ENCODE measurements at regions not wholly inside any gene's neighbourhood (a gene's known extent, or its start where the extent isn't known, plus 50 kb on each side); places are given as distances from the start of the nearest gene placed in this dataset.

DNA sequence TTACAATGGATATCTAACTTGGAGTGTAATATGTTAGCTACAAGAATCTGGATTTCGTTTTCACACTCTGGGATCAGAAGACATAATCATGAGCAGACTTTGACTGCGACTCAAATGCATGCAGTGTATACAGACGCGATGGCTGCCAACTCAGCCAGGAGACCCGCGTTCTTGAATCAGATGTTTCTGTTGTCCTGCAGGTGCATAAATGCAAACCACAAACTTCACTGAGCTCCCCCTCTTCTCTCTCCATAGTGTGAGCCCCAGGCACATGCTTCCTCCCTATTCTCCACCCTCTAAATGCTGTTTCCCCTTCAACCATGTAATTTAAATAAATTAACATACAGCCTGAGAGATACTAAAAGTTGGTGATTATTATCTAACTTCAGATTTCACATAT is 347.9 kb downstream of the DCHS2 start:
- no peak for DNase-seq (ENCODE audit: low read depth, low spot score)
- H3K9me3 Mint-ChIP-seq, result no peaks in the 10 kb centered on the region

DNA sequence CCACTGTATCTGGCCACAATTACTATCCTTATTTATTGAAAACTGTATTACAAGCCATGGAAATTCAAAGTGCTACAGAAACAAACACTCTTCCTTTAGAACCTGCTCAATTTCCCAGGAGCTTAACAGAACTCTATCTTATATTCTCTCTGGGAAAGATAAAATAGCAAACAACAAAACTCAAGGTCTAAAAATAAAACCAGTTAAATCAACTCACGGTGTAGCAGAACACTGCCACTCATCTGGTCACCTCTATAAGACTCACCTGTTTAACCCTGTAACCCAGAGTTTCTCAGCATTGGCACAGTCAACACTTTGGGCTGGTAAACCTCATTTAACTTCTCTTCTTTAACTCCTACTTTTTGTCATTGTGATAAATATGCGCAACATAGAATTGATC is 348.9 kb downstream of the DCHS2 start:
- DNase-seq (ENCODE audit: low read depth, low spot score), result no peak
- no peaks in the 10 kb centered on the region for H3K27me3 Mint-ChIP-seq (ENCODE audit: low read depth)
- TF ChIP-seq, protein P1, sequence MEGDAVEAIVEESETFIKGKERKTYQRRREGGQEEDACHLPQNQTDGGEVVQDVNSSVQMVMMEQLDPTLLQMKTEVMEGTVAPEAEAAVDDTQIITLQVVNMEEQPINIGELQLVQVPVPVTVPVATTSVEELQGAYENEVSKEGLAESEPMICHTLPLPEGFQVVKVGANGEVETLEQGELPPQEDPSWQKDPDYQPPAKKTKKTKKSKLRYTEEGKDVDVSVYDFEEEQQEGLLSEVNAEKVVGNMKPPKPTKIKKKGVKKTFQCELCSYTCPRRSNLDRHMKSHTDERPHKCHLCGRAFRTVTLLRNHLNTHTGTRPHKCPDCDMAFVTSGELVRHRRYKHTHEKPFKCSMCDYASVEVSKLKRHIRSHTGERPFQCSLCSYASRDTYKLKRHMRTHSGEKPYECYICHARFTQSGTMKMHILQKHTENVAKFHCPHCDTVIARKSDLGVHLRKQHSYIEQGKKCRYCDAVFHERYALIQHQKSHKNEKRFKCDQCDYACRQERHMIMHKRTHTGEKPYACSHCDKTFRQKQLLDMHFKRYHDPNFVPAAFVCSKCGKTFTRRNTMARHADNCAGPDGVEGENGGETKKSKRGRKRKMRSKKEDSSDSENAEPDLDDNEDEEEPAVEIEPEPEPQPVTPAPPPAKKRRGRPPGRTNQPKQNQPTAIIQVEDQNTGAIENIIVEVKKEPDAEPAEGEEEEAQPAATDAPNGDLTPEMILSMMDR (conservative IDR thresholded peaks at IDR 0.05), result no peak
- H3K9me3 Mint-ChIP-seq, result no peaks in the 10 kb centered on the region
- no peaks in the 10 kb centered on the region for H3K4me1 Mint-ChIP-seq
- H3K27ac Mint-ChIP-seq (ENCODE audit: unreplicated experiment), result no peak overlapping the region
- H3K4me3 Mint-ChIP-seq, result no peak overlapping the region
- peaks cover 2% of the 10 kb centered on the region for H3K36me3 Mint-ChIP-seq (ENCODE audit: low read depth)

More for the DNA sequence above, 347.9 kb downstream of the DCHS2 start:
- TF ChIP-seq, protein P1 (conservative IDR thresholded peaks at IDR 0.05), result no peak
- Mint-ChIP-seq H3K36me3 (ENCODE audit: low read depth) (peaks cover 2% of the 10 kb centered on the region), H3K4me1 (no peaks in the 10 kb centered on the region), H3K27me3 (ENCODE audit: low read depth) (no peaks in the 10 kb centered on the region), H3K27ac (ENCODE audit: unreplicated experiment) (no peak overlapping the region), H3K4me3 (no peak overlapping the region)

DNA sequence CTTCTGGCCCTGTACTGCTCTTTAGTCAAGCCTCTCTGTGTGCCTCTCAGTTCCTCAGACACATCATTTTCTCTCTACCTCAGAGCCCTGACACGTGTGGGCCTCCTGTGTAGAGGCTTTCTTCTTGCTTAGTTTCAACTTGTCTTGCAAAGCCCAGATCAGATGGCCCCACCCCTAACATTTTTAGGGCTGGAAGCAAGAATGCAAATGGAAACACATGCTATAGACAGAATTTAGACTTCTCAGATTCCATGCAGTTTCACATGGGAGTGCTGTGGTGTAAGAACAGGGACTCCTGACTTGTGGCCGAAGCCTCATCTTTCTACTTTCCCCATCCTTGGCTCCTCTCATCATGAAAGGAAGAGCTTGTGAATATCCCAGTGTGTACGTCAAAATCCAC is 350.7 kb downstream of the DCHS2 start:
- Mint-ChIP-seq H3K27ac (ENCODE audit: unreplicated experiment) (no peak overlapping the region), H3K27me3 (ENCODE audit: low read depth) (no peaks in the 10 kb centered on the region), H3K4me1 (no peaks in the 10 kb centered on the region), H3K4me3 (no peak overlapping the region), H3K36me3 (ENCODE audit: low read depth) (no peaks in the 10 kb centered on the region), H3K9me3 (no peaks in the 10 kb centered on the region)
- no peak for DNase-seq (ENCODE audit: low read depth, low spot score)
- TF ChIP-seq, protein P1 (conservative IDR thresholded peaks at IDR 0.05), result no peak

DNA sequence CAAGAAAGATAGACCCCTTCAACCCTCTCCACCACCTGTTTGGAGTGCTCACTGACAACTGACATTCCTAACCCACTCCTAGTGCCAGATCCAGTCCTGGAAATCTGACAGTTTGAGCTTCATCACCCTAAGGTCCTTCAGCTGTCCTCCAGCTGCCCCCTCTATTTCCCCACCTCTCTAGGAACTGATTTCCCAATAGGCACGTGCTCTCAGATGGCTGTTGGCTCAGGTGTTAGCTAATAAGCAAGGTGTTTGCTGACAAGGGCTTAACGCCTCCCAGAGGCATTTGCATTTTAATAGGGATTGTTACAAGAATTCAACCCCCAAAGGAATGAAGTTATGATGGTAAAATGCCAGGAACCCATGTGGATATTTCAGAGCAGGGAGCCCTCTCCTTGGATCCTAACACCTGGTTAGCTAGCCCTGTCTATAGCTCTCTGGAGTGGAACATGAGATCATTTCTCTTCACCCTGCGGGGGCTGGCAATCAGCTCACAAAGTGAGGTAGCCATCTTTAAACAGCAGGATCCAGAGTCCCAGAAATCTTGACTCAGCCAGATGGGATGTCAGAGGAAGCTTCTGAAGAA is 348.5 kb upstream of the SFRP2 start:
- TF ChIP-seq, protein P1 (conservative IDR thresholded peaks at IDR 0.05), result no peak
- H3K9me3 Mint-ChIP-seq, result no peaks in the 10 kb centered on the region
- H3K36me3 Mint-ChIP-seq (ENCODE audit: low read depth), result peaks cover 4% of the 10 kb centered on the region
- H3K27ac Mint-ChIP-seq (ENCODE audit: unreplicated experiment), result no peak overlapping the region
- H3K4me3 Mint-ChIP-seq, result no peak overlapping the region
- no peak for DNase-seq (ENCODE audit: low read depth, low spot score)
- H3K4me1 Mint-ChIP-seq, result no peaks in the 10 kb centered on the region
- no peaks in the 10 kb centered on the region for H3K27me3 Mint-ChIP-seq (ENCODE audit: low read depth)

DNA sequence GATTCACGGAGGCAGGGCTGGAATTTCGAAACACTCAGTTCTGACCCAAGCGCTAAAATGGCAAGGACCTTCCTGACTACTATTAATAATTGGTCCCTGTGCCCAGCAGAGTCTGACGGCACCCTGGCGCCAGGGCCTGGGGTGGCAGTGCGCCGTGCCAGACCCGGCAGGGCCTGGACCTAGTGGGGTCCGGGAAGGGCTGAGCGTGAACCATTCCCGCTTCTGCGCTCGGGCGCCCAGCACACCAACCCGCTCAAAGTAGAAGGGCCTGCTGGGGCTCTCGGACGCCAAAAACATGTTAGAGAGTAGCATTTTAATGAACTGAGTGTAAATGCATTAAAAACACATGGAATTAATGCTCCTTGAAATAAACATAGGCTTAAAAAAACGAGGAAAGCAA is 346.7 kb upstream of the SFRP2 start:
- Mint-ChIP-seq H3K9me3 (no peaks in the 10 kb centered on the region), H3K4me1 (no peaks in the 10 kb centered on the region), H3K36me3 (ENCODE audit: low read depth) (peaks cover 4% of the 10 kb centered on the region), H3K27me3 (ENCODE audit: low read depth) (no peaks in the 10 kb centered on the region), H3K4me3 (no peak overlapping the region), H3K27ac (ENCODE audit: unreplicated experiment) (no peak overlapping the region)
- TF ChIP-seq, protein P1 (conservative IDR thresholded peaks at IDR 0.05), result no peak
- DNase-seq (ENCODE audit: low read depth, low spot score), result no peak
